Astrocyte (in vitro differentiated cells and primary cell): ENCODE measurements at regions not wholly inside any gene's neighbourhood (a gene's known extent, or its start where the extent isn't known, plus 50 kb on each side); places are given as distances from the start of the nearest gene placed in this dataset.
A peak's percentile ranks its signal among the peaks of the same experiment; 100 is the strongest.

ENCODE experiments used
- CTCF ChIP-seq: IDR thresholded peaks from 2 replicates; pipeline ENCODE4 v1.5.1; 2011; ENCODE audit warnings: low read depth, mild to moderate bottlenecking, inconsistent platforms, low read length, moderate library complexity; ENCODE audit not compliant: insufficient read depth
- EZH2 ChIP-seq: IDR thresholded peaks from 2 replicates; pipeline ENCODE4 v1.6.1; 2012; ENCODE audit warnings: mild to moderate bottlenecking, low read length, inconsistent platforms; ENCODE audit not compliant: insufficient read depth

GRCh38 chr10:57338823-57339558, 928.7 kb downstream of the IPMK start:
- peak; percentile 66 for TF ChIP-seq CTCF
- no peak for TF ChIP-seq EZH2
